ENCODE measurements at regions not wholly inside any gene's neighbourhood (a gene's known extent, or its start where the extent isn't known, plus 50 kb on each side); places are given as distances from the start of the nearest gene placed in this dataset.
"Not testable (repeated sequence)": the region's sequence is repeated elsewhere in the genome, so short reads cannot be mapped to it uniquely, and the experiment has no call there.

DNA sequence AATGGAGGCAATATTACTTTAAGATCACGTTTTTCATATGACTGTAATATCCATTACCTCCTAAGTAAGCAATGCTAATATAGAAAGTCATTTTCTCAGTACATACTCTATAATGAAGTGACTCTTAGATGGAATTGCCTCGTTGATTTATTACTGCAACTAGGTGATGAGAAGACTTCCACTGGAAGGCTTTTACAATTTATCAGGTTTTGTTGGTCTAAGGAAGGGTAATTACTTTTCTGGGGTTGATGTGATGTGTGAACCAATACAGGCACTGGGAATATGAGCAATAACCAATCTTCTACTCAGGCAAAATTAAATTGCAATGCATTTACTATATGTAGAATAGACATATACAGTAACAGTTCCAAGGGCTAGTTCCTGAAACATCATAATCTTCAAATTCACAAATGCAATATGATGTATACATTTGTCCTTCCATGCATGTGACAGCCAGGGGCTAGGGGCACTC lies 635.0 kb downstream of the QKI start:
- no peak for DNase-seq

DNA sequence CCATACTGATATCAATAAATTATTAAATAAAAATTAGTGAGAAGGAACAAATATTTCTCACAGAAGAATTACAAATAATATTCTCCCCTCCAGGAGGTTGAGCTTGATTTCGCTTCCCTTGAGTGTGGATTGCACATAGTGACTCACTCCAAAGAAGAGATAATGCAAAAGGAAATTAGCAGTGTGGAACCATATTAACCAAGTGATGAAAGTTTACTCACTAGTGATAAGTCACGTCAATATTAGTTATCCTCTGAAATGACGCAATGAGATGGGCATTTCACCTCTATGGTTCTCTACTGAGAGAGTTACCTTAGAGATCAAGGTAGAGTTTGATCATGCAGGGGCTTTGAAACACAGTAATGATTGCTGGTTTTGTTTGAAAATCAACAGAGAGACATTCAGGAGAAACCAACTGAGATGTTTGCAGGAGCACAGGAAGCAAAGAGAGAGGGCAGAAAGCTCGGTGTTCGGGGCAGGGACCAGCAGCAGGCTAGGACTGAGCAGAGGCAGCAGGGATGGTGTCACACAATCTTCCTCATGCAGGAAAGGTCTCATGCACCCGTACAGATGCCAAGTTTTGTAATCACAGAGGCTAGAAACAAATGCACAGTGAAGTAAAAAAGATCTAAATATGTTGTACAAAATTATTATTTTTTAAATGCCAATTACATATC lies 634.5 kb downstream of the QKI start:
- no peak for DNase-seq

DNA sequence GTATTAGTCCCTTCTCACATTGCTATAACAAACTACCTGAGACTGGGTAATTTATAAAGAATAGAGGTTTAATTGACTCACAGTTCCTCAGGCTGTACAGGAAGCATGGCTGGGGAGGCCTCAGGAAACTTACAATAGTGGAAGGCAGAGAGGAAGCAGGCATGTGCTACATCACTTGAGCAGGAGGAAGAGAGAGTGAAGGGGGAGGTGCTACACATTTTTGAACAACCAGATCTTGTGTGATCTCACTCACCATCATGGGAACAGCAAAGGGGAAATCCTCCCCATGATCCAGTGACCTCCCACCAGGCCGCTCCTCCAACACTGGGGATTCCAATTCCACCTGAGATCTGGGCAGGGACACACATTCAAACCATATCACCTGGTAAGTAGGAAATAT lies 630.6 kb downstream of the QKI start:
- no peak for DNase-seq

DNA sequence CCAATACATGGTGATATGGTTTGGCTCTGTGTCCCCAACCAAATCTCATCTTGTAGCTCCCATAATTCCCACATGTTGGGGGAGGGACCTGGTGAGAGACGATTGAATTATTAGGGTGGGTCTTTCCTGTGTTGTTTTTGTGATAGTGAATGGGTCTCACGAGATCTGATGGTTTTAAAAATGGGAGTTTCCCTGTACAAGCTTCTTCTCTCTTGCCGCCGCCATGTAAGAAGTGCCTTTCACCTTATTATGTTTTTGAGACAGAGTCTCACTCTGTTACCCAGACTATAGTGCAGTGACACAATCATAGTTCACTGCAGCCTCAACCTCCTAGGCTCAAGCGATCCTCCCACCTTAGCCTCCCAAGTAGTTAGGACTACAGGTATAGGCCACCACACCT lies 629.1 kb downstream of the QKI start:
- not testable (repeated sequence) for DNase-seq

DNA sequence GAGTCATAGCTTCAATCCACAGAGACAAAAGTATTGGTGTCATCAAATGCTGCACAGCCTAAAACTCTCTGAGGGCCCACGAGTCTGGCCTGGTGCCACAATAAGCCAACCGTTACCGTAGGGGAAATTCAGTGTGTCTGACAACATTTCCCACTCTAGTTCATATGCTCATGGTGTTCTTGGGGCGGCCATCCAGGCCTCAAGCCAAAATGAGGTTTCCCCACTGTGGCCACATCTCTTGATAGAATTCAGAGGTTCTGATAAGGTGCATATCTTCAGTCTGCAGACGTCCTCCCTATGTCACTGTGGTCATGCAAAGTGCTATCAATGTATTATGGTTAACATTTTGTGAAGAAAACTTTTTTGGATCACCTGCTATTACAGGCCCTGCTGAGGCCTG lies 627.7 kb downstream of the QKI start:
- no peak for DNase-seq

DNA sequence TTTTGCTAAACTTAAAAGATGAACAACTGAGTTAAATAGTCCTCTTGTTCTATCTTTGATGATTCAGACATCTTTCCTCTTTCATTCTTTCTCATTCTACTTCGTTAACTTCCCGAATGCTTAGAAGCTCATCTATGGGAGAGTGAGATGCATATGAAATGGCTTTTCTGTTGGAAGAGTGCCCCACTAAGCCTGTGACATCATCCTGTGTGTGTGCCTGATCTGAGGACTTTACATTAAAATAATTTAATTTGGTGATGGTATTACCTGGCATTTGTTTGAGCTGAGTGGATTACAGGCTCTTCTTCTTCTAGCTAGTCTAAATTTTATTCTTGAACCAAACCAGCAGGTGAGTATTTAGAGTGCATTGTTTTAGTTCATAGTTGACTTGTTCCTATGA lies 626.5 kb downstream of the QKI start:
- DNase-seq, result no peak

DNA sequence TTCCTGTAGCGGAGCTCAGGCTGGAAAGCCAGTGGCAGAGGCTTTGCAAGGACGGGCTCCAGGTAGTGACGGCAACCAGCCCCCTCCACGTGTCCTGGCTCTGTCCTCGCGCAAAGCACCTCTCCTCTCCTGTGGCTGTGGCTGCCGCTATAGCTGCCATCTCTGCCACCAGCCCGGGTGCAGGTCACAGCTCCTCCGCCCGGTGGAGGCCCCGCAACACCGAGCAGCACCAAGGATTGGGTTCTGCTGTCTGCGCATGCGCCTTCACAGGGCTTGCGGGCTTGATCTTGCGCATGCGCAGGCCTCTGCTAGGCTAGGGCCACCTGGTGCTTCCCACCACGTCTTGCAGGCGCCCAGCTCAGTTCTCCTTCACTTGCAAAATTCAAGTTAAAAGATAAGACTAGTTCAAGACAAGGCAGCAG lies 625.4 kb downstream of the QKI start:
- peak; percentile 19 for DNase-seq

DNA sequence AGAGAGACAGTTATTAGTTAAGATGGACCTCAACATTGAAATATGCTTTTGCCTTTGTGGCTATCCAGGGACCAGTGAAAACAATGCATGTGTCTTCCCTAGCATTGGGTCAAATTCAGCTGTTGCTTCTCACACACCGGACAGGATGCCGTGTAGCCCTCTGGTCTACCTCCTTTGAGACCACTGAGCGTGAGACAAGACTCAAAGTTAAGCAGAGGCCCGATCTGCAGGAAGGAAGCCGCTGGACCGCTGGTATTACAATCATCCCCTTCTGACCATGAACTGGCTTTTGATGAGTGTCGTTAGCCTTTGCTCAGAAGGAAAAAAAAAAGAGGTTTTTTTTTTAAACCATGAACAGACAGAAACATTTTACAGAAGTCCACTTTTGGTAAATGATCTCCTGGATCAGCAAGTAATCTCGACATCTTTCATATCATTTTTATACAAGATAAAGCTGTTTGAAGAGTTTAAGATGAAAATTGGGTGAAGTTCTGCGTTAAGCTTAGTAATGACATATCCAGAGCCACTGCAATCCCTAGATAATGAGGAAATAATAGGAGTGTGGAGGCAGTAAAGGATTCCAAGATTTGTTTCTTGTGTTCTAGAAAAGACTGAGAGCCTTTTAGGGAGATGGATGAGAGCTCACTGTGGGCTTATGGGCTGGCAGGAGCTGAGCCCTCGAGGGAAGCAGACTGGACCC lies 622.8 kb downstream of the QKI start:
- DNase-seq, result no peak

DNA sequence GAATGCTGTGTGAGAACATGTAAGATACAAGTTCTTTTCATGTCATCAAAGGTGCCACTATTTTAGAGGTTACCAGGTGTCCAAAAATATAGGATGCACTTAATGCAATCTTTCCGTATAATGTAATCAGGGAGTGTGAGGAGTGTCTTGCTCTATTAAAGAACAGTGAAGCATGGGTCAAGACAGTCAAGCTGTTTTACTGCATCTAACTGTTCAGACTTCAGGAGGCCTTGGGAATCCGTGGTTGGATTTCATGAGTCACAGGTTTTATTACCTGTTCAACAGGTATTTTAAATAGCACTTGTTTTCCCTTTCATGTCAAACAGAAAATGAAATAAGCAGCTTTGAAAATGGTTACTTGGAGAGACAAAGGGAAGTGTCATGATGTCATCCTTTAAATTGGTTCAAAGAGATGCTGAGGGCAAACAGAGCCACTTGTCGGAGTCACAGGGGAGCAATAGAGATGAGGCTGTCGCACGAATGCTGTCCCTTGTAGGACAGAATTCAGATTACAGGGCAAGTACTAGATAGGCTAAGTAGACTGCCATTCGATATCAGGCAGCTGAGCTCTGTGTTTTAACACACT lies 621.5 kb downstream of the QKI start:
- no peak for DNase-seq

DNA sequence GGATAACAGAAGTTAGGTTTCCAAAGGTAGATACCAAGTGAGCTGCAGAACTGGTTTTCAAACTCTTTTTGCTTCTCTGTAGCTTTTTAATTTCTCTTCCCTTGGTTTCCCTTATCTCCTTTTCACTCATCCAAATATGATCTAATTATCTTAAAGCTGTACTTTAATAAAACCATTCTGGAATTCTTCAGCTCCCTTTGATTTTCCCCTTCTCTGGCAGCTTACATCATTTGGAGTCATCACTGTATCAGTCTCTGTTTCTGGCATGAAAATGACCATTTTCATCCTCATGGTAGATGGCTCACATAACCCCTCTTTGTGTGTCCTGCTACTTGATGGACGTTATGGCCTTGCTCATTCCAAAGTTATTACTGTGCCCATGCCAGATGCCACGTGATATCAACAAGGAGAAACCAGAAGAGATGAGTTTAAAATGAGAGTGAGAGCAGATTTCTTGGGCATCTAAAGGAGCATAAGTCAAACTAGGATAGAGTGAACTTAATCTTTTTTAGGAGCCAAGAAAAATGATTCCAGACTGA lies 620.2 kb downstream of the QKI start:
- DNase-seq, result no peak

DNA sequence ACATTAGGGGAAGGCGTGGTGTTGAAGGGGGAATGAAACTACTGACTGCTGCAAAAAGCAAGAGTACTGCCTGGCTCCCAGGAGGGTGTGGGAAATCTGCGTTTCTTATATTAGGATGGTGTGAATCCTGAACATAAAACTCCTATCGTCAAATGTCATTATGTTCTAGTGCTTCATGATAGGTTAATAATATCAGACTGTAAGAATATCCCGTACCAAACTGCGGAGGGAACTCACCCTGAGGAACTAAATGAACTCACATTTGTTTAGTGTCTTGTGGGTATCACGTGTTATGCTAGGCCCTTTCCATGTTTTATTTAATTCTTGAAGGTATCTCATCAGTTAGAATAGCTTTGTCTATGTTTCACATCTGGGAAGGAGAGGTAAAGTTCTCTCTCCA lies 610.7 kb downstream of the QKI start:
- DNase-seq, result no peak

DNA sequence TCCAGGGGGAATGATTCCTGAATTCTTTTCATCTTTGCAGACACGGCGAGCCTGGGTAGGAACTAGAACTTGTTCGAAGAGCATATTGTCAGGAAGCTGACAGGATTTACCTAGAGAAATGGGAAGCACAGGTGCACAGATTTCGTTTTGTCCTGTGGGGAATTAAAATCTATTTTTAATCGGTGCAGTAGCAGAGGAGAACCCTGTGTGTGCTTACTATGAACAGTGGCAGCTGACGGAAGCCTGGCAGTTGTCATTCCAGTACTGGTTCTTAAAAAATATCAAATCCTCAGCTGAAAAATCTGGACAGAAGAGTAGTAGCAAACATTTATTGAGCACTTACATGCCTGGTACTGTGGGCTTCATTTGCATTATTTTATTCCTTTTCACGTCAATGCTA lies 609.0 kb downstream of the QKI start:
- DNase-seq, result no peak

DNA sequence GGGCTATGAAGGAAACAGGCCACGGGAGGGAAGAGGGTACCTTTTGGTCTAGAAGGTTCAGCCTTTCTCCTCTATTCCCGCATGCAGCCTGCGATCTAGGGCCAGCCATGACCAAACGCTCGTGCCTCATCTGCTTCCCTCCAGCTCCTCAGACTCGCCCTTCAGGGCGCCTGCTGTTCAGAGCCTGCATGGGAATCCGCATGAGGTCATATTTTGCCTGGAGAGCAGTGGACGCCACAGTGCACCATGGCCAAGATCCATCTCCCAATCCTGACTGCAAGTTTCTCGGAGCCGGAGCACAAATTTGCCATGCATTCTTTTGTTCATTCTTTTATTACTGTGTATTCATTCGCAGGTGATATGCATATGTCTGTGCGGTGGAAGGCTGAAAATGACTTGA lies 608.1 kb downstream of the QKI start:
- no peak for DNase-seq

DNA sequence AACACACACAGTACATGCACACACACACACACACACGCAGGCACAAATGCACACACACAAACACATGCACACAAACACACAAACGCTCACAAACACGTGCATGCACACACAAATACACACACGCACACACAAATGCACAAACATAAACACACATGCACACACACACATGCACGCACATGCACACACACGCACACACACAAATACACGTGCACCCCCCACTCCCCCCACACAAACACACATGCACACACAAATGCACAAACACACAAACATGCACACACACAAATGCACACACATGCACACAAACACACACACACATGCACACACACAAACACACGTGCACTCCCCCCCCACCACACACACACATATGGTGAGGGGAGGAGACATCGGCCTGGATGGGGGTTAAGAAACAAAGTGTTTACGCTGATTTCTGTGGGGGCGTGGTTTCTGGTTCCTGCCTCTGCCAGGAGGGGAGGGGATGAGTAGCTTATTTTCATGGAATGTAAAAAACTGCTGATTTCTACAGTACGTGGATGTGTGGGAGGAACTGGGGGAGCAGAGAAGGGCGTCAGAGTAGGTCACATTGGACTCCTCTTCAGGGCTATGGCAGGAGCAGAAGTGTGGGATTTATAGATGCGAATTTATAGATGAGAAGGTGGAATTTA lies 607.2 kb downstream of the QKI start:
- DNase-seq, result no peak

DNA sequence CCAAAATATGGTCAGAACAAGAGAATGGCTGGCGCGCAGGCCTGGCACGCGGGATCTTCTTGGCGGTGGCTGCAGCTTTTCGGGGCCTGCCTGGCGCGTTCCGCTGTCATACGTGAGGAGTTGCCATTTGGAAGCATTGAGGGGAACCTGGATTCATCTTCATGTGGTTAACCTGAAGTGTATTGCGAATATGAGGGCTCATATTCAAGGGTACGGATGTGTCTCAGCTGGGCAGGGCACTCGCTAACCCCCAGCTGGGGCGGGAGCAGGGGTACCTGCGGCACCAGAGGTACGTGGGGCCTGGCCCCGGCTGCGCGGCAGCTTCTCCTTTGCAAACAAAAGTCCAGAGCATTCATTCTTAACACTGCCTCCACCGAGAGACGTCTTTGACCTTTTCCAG lies 605.6 kb downstream of the QKI start:
- DNase-seq, result no peak

DNA sequence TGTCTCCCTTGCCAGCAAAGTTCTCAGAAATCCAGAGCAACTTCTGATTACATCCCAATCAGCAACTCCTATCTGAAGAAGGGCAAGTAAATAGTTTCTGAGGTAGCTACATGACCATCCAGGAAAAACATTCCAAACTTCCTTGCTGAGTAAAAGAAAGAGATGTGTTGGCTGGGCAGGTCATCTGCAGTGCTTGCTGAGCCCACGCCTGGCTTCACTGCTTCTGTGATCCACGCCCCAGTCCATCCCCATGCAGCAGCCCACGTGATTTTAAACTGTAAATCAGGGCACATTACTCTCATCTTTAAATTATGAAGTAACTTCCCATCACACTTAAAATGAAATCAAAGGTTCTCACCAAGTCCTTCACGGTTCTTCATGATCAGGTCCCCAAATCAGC lies 603.6 kb downstream of the QKI start:
- DNase-seq, result no peak

DNA sequence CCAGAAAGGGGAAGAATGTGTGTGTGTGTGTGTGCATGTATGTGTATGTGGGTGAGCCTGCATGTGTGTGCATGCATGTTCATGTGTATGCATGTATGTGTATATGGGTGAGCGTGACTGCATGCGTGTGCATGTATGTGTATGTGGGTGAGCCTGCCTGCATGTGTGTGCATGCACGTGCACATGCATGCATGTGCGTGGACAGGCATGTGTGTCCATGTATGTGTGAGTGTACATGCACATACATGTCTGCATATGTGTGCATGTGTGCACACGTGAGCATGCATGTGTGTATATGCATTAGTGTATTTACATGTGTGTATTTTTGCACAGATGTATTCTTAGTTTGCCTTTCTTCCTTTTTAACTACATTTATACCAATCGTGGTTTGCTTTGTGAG lies 601.5 kb downstream of the QKI start:
- DNase-seq, result no peak

DNA sequence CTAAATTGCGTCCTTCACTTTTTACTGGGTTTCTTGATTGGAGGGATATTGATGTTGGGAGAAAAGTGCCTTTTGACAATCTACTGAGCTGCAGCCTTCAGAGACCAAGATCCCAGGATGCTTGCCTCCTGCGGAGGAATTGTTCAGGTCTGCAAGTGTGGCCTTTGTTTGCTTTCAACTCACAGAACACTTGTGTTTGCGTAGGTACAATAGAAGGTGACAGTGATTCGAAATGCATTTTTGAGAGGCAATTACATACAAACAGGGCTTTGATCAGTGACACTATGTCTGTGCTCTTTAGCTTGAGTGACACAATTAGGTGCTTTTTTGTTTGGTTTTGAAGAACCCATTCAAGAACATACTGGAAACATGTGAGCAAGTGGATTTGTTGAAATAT lies 600.6 kb downstream of the QKI start:
- no peak for DNase-seq

DNA sequence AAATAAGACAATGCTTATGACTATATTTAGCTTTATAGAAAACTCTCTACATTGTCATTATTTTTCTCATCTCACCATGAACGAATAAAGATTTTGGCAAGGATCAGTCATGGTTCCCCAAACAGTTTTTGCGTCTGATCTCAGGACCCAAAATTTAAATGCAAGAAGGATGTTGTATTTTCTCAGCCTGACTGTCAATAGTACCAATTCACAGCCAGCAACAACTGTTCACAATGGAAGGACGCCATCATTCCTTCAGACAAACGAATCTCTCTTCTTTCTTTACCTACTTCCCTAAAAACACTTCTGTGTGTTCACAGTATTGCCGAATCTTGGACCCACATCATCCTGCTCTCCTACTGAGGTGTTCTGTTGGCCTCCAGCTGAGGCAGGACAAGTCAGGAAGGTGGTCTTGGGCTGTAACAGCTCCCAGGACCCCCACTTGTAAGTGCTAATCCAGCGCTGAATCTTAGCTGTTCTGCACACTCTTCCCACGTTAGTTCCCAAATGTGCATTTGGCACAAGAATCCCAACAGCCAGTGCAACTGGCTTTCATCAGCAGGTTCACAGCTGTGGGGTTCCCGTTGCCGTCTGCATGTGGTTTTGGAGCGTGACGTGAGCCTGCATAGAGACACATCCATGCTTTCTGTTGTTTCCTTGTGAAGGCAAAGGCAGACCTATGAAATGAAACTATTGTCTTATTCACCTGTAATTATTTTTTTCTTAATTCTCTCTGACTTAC lies 600.0 kb downstream of the QKI start:
- no peak for DNase-seq

DNA sequence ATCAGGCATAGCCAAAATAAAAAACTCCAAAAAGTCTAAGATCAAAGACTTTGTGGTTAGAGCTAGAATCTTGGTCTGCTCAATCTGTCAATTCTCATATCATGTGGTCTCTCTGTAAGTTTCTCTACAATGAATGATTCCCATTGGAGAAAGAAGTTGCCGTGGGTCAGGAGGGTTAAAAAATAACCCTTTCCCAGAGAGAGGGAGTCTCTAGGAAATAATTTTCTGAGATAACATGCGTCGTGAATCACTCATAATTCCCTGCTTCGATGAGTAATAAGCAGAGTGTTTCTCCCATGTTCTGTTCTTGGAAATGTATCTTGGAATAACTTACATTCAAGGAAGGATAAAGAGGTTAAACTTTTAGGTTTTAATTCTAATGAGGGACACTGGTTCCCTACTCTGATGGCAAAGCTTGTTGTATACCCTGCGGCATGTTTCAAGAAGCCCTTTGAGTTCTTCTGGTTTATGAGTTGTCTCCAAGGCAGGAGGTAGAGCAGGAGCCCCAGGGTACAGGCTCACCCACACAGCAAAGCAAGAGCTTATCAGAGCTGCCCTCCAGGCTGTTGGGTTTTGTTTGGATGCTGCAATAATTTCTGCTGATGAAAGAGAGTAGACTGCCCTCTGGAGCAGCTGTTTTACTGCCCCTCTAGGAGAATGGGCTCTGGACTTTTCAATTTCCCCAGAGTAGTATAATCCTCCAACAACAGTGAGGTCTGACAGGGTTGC lies 599.1 kb downstream of the QKI start:
- no peak for DNase-seq

DNA sequence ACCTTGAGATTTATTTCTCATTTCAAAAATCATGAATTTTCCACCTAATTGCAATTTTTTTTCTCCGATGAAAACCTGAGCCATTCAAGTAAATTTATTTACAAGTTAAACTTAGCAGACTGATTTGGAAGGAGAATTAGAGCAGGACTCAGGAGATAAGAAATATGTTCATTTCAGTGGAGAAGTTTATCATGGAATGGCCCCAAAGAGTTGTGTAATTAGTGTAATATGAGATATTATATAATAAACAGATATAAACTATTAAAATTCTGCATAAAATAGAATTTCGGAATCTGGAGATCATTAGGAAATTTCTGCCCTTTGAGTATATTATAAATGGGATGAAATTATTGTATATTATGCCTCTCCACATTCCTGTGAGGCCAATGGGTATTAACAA lies 596.8 kb downstream of the QKI start:
- no peak for DNase-seq

DNA sequence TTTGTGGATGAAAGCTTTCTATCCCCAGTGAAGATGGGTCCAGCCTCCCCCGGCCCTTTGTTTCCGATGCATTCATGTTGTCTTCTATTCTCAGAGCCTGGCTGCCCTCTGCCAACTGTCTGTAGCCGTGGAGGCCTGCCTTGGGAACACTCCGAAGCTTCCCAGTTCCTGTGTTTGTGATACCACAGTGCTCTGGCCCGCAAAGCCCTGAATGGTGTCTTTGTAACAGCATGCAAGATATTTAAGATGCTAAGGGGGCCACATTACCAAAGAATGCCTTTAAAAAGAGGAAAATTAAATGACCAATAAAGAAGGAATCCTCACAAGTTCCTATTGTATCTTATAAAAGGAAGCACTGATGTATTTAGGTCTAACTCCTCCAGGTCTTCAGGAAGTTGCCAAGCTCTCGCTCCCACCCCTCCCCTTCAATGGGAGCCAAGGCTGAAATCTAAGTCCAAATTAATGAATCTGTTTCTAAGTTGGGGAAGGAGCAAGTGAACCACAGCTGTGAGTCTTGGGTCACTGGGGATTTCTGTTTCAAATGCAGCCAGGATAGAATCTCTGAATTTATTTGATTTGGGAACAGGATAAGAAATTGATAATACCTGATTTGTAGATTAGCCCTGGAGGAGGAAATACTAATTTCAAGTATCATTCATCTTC lies 596.1 kb downstream of the QKI start:
- DNase-seq, result no peak
